ENCODE measurements at regions not wholly inside any gene's neighbourhood (a gene's known extent, or its start where the extent isn't known, plus 50 kb on each side); places are given as distances from the start of the nearest gene placed in this dataset.
"Not testable (repeated sequence)": the region's sequence is repeated elsewhere in the genome, so short reads cannot be mapped to it uniquely, and the experiment has no call there.

DNA sequence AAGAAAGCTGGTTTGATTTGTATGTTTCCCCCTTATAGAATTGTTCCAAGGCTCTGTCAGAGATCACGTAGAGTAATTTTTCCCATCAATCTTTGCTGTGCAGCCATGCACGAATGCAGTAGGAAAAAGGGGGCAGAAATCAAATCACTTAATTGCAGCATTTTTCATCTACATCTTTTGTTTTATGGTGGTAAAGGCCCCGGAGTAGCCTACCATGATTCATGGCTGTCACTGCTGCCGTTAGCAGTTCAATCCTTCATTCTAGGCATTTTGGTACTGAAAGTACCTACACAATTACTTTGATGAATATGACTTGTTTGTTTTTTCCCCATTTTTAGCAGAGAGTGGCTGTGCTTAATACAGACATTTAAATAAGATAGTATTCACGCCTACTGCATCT lies 631.9 kb upstream of the MMS22L start:
- no peak for DNase-seq (ENCODE audit: low read depth)

DNA sequence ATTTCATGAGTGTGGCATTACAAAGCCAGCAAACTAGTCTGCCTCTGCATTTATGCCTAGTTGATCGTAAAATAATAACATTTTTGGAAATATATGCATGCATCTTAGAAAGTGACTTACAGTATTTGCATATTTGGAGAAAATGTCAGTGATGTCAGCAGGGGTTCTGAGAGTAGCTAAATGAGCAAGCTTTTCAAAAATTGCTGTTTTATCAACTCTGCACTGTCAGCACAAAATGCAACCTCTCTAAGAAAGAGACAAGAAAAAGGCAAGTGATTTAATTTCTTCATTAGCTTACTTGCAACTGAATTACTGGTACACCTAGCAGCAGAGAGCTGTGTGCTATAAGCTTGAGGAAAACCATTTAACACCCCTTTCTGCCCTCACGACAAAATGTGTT lies 632.5 kb upstream of the MMS22L start:
- DNase-seq (ENCODE audit: low read depth) = no peak

DNA sequence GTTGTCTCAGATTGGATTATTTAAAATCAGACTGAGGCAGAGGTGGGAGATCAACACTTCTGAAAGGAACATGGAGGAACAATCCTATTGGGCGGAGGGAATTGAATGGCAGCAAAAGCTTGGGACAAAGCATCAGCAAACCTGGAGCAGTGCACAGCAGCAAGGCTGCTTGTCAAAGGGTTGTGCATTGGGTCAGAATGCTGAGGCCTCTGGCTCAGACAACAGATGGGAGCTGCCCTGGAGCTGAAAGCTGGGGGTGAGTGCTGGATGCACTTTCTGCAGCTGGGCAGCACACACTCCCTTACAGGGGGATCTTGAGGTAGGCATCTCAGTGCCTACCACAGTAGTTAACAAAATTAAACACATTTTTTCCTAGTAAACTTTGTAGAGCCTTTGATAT lies 634.4 kb upstream of the MMS22L start:
- DNase-seq (ENCODE audit: low read depth) = no peak

DNA sequence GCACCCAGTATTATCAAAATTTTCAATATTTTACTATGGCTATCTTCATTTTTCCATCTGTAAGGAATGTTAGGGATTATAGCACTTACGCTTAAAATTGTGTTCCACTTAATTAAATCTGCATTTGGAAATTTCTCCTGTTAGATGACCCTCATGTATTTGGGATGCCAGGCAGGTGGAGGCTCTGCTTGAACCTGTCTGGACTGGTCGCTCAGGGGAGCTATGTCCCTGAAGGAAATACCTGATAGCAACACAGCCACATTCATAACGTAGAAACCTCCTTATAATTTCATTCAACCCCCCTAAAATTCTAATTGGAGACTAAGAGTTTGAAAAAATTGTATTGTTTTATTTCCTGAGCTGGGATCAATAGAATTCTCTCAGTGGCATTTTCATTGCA lies 636.0 kb upstream of the MMS22L start:
- no peak for DNase-seq (ENCODE audit: low read depth)

DNA sequence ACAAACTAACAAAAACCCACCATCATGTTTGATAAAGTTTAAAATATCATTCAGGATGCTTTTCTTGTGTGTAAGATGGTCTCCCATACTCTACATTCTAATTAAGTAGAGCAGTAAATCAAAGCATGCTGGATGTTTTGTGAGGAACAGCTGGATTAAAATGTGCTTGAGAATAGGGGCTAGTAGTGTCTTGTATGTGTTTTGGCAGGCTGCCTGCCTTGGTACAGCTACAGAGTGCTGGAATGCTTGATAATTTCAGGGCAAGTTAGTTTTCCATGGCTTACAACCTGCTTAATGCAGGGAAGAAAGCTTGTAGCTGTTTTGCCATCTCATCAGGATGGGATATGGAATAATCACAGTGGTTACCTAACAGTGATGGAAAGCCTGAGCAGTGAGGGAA lies 636.6 kb upstream of the MMS22L start:
- no peak for DNase-seq (ENCODE audit: low read depth)

DNA sequence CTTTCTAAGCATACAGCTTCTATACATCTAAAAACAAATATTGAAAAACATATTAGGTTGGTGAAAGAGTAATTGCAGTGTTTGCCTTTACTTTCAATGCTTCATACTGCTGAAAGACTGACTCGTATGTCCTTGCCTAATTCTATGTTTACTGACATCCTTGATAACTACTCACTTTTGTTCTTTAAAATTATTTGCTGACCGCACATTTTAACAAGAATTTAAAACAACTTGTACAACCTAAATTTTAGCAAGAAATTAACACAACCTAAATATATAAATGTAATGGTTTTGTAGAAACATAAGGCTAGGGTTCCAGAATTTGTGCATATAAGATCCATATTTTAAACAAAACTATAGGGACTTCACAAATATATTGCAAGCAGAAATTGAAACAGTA lies 640.2 kb upstream of the MMS22L start:
- no peak for DNase-seq (ENCODE audit: low read depth)

DNA sequence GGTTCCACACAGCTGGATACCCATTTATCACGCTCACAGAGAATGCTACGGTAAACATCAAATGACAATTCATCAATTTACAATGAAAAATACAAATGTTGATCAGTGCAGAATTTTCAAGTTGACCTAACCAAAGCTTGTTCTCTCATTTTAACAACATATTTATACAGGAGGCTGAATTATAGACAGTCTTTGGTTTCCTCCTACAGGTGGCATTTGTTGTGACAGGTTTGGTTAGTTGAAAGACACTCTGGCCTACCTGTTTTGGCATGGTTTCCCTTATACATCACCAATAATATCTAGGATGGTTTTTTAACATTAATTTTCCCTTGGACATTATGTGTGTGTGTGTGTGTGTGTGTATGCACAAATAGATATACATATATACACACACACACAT lies 642.5 kb upstream of the MMS22L start:
- DNase-seq (ENCODE audit: low read depth) = peak; percentile 0

DNA sequence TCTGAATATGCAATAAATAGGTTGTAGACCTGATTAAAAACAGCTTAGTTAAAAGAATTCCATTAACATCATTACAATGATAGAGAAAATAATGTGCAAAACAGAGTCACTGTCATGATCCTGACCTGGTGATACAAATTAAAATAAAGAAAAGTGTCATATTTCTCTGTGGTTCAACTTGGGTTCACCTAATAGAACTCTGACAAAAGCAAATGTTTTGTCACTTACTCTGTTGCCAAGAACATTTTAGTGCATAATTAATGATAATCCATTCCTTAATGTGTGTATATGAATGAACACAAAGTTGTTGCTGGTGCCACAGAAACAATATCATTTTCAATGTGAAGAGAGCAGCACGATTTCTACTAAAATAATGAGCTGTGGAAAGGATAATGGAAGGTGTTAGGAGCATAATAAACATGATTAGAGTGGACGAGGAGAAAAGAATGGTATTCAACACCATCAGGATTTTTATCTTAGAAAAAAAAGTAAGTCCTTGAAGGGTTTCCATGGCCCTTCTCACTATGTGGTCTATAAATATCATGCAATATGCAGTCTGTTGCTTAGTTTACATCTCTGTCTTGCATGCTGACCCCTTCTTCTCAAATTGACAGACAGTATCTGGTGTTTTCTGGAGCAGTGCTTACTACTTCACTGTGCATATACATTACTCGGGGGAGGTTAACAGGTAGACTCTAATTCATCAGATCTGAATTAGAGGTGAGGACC lies 656.6 kb upstream of the MMS22L start:
- no peak for DNase-seq (ENCODE audit: low read depth)

DNA sequence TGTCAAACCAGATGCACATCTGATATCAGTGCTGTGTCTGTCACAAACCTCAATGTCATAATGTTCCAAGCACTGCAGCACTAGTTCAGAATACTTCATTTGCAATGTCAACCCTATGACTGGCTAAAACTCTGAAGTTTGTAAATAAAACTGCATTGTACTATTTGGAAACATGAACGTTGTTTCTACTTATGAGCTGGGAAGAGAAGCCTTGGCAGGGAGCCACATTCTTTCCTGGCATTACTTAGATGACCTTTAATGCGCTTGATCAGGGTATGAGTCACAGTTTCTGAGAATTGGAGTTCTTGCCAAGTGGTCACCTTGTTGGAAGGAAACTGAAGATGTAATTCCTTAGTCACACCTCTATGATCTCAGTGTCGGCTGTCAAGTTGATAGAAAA lies 664.8 kb upstream of the MMS22L start:
- DNase-seq (ENCODE audit: low read depth) = peak; percentile 88

DNA sequence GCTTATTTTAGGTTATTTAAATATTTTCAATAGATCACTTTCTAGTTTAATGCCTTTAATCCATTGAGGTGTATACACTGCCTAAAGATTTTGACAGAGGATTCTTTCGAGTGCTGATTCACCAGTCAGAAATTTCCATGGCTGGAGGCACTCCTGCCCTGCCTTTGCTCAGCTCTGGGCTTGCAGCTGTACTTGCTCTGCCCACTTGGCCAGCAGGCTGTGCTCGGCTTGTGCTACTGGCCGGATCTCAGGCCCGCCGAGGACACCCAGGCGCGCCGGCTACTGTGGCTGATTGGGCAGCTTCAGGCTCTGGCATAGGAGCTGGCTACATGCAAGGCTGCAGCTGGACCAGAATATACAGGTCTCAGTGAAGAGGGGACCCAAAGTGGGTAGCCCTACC lies 675.1 kb upstream of the MMS22L start:
- DNase-seq (ENCODE audit: low read depth) = peak; percentile 16

DNA sequence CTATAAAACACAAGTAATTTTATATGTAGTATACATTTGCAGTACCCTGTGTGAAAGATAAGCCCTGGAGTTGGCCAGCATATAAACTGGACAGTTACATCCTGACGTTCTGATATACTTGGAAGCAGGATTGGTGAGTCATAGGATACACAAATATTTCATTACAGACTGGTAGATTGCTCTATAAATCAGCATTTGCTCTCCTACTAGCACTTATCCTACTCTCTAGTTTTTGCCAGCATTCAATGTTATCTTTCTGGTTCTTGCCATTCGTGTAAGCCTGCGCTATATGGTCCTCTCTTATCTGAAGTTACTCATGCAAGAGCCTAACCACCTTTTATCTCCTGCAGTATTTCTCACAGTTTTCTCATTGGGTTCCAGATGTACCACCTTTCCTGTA lies 680.2 kb upstream of the MMS22L start:
- DNase-seq (ENCODE audit: low read depth) = peak; percentile 28

DNA sequence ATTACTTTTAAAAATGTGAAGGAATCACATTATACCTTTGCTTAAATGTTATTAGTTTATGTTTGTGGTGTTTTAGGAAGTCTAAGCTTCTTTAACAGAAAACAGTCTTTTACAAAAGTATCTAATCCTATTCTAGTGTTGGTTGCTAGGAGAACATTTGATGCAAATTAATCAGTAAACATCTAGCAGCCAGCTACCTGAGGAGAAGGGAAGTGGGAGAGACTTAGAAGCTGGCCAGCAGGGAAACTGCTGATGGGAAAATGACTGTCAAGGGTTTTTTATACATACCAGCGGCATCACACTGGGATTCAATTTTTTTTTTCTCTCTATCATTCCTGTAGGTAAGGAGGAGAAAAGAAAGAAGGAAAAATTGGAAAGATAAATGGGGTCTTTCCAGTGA lies 686.0 kb upstream of the MMS22L start:
- DNase-seq (ENCODE audit: low read depth) = no peak

DNA sequence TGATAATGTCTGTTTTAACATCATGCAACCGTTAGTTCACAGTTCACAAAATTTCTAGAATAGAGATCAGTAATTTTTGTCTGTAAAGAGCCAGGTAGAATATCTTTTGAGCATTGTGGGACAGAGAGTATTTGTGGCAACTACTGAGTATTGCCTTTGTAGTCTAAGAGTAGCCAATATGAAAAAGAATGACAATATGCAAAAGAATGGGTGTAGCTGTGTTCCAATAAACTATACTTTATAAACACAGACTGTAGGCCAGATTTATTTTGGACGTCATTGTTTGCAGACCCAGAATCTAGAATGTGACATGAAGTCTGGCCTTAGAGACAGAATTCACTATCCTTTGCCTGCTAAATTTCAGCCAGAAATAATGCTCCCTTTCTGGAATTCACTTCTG lies 694.1 kb upstream of the MMS22L start:
- no peak for DNase-seq (ENCODE audit: low read depth)

DNA sequence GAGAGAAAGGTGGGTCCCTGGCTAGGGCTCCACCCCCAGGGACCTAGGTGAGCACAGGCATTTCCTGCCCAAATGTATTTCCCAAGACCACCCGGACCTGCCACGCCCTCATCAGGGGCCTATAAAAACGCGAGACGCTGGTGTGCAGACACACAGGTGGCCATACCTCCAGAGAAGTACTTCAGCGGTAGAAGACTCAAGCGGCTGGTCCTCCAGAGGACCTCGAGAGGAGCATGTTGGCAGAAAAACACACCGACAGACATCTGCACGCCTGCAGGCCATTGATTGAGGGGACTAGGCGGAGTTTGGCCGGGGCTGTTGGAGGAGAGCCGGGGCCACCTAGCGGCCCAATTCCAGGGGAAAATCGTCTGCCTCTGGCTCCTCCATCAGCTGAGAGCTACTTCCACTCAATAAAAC lies 695.8 kb upstream of the MMS22L start:
- DNase-seq (ENCODE audit: low read depth) = no peak

DNA sequence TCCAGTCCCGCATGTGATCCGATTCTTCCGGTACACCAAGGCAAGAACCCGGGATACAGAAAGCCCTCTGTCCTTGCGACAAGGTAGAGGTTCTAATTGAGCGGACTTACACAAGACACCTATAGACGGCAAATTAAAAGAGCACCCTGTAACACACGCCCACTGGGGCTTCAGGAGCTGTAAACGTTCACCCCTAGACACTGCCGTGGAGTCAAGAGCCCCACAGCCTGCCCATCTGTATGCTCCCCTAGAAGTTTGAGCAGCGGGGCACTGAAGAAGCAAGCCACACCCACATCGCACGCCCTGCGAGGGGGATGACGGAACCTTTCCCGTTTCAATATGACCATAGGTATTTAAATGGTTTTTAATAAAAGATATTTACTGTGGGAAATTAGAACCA lies 696.3 kb upstream of the MMS22L start:
- DNase-seq (ENCODE audit: low read depth) = not testable (repeated sequence)

DNA sequence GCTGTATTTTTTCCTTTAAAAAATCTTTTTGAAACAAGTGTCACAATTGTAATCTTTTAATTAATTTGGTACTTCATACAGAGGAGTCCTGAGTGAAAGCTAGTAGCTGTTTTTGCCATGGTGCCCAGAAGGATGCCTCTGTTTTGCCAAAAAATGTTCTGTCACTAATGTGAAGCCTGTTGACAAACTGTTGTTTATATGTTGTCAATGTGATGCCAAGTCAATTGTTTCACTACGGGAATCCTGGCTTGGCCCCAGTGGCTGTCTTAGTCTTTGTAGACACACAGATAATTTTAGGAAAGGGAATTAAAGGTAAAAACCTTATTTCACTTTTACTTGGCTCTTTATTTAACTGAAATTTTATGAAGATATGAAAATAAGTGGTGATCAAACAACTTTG lies 706.4 kb upstream of the MMS22L start:
- no peak for DNase-seq (ENCODE audit: low read depth)

DNA sequence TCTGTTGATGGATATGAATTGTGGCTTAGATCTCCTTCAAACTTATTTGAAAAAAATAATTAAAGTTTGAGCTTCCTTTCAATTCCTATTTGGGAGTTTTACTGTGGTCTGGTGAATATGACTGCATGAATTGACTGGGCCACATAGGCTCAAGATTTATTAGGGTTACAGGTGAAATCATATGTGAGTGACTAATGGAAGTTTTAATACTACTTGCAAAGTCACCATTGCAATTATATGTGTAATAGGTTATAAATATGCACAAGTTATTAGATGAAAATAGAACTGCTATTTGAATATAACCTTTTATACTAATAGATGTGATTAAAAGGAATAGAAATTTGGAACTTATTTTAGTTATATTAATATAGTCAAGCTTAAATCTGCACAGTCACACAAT lies 712.1 kb upstream of the MMS22L start:
- no peak for DNase-seq (ENCODE audit: low read depth)

DNA sequence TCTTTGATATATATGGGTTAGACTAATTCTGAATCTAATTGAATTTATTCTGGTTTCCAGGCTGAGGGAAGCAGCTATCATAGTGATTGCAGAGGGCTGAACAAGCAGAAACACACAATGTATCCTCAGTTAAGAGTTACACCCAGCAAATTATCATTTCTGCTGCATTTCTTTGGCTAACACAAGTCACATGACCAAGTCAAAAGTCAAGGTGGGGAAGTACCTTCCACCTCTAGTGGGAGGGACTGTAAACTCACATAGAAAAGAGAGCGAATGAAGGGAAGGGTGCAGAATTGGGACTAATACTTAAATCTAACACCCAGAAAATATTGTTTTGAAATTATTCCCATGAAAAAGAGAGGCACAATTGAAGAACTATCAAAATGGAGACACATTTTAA lies 719.7 kb upstream of the MMS22L start:
- no peak for DNase-seq (ENCODE audit: low read depth)

DNA sequence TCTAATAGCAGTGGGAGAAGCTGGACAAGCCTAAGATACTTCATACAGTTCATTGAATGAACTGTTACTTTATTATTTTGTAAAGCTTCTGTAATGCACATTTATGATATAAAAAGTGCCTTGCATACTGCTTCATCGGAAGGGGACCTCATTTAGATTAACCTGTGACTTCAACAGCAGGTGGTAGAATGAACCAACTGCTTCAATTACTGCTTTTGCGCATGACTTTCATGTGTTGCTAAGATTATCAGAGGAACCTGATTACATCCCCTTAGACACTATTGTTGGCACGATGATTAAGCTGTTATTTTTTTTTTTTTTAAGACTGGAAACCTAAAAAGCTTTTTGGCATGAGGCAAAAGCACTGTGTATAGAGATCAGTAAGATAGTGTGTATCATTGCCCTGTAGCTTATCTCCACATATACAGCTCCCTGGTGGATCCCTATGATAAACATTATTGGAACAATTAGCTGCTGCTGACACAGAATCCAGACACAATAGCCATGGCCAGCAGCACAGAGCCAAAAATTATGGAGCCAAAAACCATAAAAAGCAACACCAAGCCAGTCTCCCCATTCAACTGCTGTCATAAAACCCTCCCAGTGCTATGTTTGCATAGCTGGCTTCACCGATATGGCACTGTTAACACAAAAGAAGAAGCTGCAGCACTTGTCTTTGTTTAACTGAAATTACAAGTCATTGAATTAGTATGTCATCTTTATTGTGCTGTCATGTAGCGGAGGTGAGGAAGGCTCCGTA lies 731.6 kb upstream of the MMS22L start:
- DNase-seq (ENCODE audit: low read depth) = no peak

DNA sequence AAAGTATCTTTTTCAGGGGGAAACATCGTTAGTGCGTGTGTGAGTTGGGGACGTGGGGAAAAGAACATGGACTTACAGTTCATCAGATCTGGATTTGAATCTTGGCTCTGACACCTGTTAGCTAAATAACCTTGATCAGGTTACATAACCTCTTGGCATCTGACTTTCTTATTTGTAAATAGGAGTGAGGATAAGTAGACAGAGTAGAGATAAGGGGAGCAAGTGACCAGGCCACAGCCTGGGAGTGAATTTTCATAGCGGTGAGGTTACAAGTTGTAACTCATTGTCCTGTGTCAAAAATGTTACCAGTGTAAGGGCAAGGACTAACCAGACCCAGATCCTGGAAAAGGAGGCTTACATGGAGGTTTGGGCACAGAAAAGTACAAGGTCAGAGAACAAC lies 733.5 kb upstream of the MMS22L start:
- no peak for DNase-seq (ENCODE audit: low read depth)

DNA sequence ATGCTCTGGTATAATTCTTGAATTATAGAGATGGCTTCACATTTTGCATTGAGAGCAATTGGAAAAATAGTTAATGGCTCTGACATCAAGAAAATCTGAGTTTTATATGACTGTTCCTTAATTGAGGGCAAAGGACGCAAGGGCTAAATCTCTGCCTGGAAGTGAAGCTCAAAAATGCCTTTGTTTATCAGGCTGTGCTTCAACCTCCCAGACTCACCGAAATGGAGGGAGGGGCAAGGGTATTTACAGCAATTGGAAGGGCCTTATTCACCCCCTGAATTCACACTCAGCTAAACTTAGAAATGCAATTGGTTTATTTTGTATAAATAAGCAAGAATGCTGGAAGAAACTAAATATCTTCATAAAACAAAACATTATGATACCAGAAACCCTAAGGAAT lies 737.2 kb upstream of the MMS22L start:
- no peak for DNase-seq (ENCODE audit: low read depth)

DNA sequence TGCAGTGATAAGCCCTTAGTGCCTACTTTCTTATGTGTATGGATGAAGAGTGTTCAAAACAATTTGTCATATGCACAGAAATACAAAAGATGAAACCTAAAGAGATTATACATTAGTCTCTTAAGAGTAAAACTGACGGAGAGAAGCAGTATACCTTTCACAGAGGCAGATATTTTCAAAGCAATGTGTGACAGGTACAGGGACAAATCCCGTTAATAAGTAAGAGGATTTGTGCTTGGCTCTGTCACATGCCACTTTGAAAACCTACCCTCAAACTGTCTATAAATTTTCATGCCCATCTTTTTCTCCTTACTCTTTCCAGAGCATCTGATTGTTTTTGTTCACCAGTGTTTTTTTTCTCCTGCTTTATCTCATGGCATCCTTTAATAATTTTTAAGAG lies 741.3 kb upstream of the MMS22L start:
- DNase-seq (ENCODE audit: low read depth) = no peak

DNA sequence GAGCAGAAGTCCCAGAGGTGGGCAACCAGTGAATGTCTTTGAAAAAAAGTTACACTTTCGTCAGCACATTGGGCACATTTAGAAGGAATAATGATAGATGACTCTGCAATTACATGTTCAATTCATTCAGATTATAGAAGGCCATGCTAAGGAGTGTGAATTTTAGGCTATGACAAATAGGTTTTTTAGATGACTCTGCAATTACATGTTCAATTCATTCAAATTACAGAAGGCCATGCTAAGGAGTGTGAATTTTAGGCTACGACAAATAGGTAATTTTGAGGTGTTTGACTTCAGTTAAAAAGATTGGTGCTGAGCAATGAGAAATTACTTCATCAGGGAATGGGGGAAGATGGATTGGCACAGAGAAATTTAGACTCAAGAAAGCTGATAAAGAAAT lies 744.9 kb upstream of the MMS22L start:
- DNase-seq (ENCODE audit: low read depth) = no peak

DNA sequence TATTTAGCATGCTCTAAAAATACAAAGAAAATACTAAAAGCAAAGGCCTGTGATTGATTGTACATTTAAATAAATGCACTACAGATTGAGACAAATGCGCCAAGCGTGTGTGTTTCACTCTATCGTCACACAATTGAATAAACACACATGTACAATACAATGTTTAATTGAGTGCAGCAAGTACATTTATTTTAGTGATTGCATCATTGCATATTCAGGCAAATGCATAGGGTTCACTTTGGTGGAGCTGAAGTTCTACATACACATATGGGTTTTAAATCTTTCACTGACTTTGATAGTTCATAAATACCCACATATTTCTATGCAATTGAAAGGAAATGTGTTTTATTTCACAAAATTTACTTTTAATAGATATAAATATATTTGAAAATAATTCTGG lies 750.6 kb upstream of the MMS22L start:
- no peak for DNase-seq (ENCODE audit: low read depth)

Data from iris pigment epithelial cell (primary cell).